Fibroblast of lung (primary cell): ENCODE measurements at regions not wholly inside any gene's neighbourhood (a gene's known extent, or its start where the extent isn't known, plus 50 kb on each side); places are given as distances from the start of the nearest gene placed in this dataset.

ENCODE experiments used
- CTCF ChIP-seq, 2 donors: IDR thresholded peaks in 1 of 2; conservative IDR thresholded peaks in 1 of 2; 1 replicate in 1 of 2; 2 replicates in 1 of 2; pipeline ENCODE4 v1.5.1; 2011 to 2012; ENCODE audit warnings: low read length in 2 of 2, control low read depth in 1 of 2, inconsistent platforms in 1 of 2, low read depth in 1 of 2, mild to moderate bottlenecking in 1 of 2
- EZH2 ChIP-seq: IDR thresholded peaks from 2 replicates; pipeline ENCODE4 v1.5.1; 2012; ENCODE audit warnings: low read length, control low read depth, mild to moderate bottlenecking; ENCODE audit errors: missing control alignments

GRCh38 chr12:17028348-17028747, 422.4 kb upstream of the LMO3 start:
- no peak for TF ChIP-seq CTCF (conservative IDR thresholded peaks at IDR 0.05 in 1 of 2, IDR thresholded peaks at IDR 0.05 in 1 of 2; ENCODE audit: low read depth in 1 of 2, low read length in 2 of 2)
- TF ChIP-seq EZH2: no peak
